Hepatocyte (in vitro differentiated cells): ENCODE measurements at regions not wholly inside any gene's neighbourhood (a gene's known extent, or its start where the extent isn't known, plus 50 kb on each side); places are given as distances from the start of the nearest gene placed in this dataset.

Source experiments
- CTCF ChIP-seq: fragments of 200-600 bp; sonication (generic); IDR thresholded peaks from 2 replicates; pipeline ENCODE4 v1.5.1; 2016; ENCODE audit warnings: antibody characterized with exemption, mild to moderate bottlenecking; ENCODE audit not compliant: poor library complexity
- EZH2 ChIP-seq: fragments of 200-600 bp; sonication (generic); IDR thresholded peaks from 2 replicates; pipeline ENCODE4 v1.6.1; 2016; ENCODE audit warnings: antibody characterized with exemption, mild to moderate bottlenecking, borderline replicate concordance
- EZH2phosphoT487 ChIP-seq: fragments of 200-600 bp; sonication (generic); IDR thresholded peaks from one replicate; pipeline ENCODE4 v1.6.1; 2018; ENCODE audit warnings: antibody characterized with exemption, mild to moderate bottlenecking, low read depth, moderate library complexity; ENCODE audit not compliant: unreplicated experiment, severe bottlenecking

GRCh38 chr9:29775491-29775890 lies 2202.2 kb upstream of the C9orf72 start:
- TF ChIP-seq CTCF (no peak), EZH2 (no peak), EZH2phosphoT487 (no peak)
